Neural cell (in vitro differentiated cells): ENCODE measurements at regions not wholly inside any gene's neighbourhood (a gene's known extent, or its start where the extent isn't known, plus 50 kb on each side); places are given as distances from the start of the nearest gene placed in this dataset.

Experiments used
- H2AFZ ChIP-seq: fragments of 200-600, 300-800 bp; sonication (generic), shearing (Covaris generic); 2 replicates; pipeline ENCODE4 v1.6.0; 2014; ENCODE audit warnings: low read depth, mild to moderate bottlenecking, antibody characterized with exemption, low read length, moderate library complexity
- H3F3A ChIP-seq: fragments of 200-600 bp; shearing (Covaris generic); 2 replicates; pipeline ENCODE4 v1.6.1; 2016; ENCODE audit warnings: mild to moderate bottlenecking, moderate library complexity, mixed read lengths, antibody characterized with exemption, low read length; ENCODE audit not compliant: insufficient read depth, poor library complexity, severe bottlenecking
- H3K27ac ChIP-seq: fragments of 200-600, 300-800 bp; sonication (generic), shearing (Covaris generic); 2 replicates; pipeline ENCODE4 v1.5.1; 2014; ENCODE audit warnings: mild to moderate bottlenecking, low read length, moderate library complexity
- H3K27me3 ChIP-seq: fragments of 300-800, 200-600 bp; sonication (generic), shearing (Covaris generic); 2 replicates; pipeline ENCODE4 v1.6.0; 2014; ENCODE audit warnings: mild to moderate bottlenecking, low read depth, low read length, moderate library complexity; ENCODE audit not compliant: insufficient read depth
- H3K36me3 ChIP-seq: fragments of 300-800, 200-600 bp; sonication (generic), shearing (Covaris generic); 2 replicates; pipeline ENCODE4 v1.5.1; 2014; ENCODE audit warnings: mild to moderate bottlenecking, antibody characterized with exemption, low read length, moderate library complexity; ENCODE audit not compliant: insufficient read depth
- H3K4me2 ChIP-seq: fragments of 300-800, 200-600 bp; sonication (generic), shearing (Covaris generic); 2 replicates; pipeline ENCODE4 v1.6.0; 2014; ENCODE audit warnings: mild to moderate bottlenecking, low read length
- H3K4me3 ChIP-seq: fragments of 300-800, 200-600 bp; sonication (generic), shearing (Covaris generic); 2 replicates; pipeline ENCODE4 v1.5.1; 2014; ENCODE audit warnings: mild to moderate bottlenecking, low read length, moderate library complexity
- H3K79me2 ChIP-seq: fragments of 200-600 bp; shearing (Covaris generic); replicated peaks from 2 replicates; pipeline ENCODE4 v1.6.0; 2014; ENCODE audit warnings: mild to moderate bottlenecking, low read length, moderate library complexity; ENCODE audit not compliant: insufficient read depth
- H3K9ac ChIP-seq: fragments of 300-800, 200-600 bp; sonication (generic), shearing (Covaris generic); 2 replicates; pipeline ENCODE4 v1.6.1; 2016; ENCODE audit warnings: mild to moderate bottlenecking, low read length, mixed read lengths
- H3K9me2 ChIP-seq: fragments of 200-600 bp; shearing (Covaris generic); 2 replicates; pipeline ENCODE4 v1.6.1; 2016; ENCODE audit warnings: mild to moderate bottlenecking, low read length, mixed read lengths; ENCODE audit not compliant: insufficient read depth
- H3K9me3 ChIP-seq: fragments of 200-600, 300-800 bp; sonication (generic), shearing (Covaris generic); 2 replicates; pipeline ENCODE4 v1.6.1; 2016; ENCODE audit warnings: mild to moderate bottlenecking, mixed run types, low read length, moderate library complexity, mixed read lengths
- H4K20me1 ChIP-seq: fragments of 200-600 bp; shearing (Covaris generic); 2 replicates; pipeline ENCODE4 v1.6.1; 2016; ENCODE audit warnings: mild to moderate bottlenecking, mixed run types; ENCODE audit not compliant: insufficient read depth
- CTCF ChIP-seq: fragments of 450-650 bp; IDR thresholded peaks from 2 replicates; pipeline ENCODE4 v1.5.1; 2014; ENCODE audit warnings: antibody characterized with exemption, mild to moderate bottlenecking, moderate library complexity; ENCODE audit not compliant: poor library complexity, severe bottlenecking
- EP300 ChIP-seq: fragments of 450-650 bp; conservative IDR thresholded peaks from 2 replicates; pipeline ENCODE4 v1.6.1; 2014; ENCODE audit warnings: antibody characterized with exemption, mild to moderate bottlenecking, moderate library complexity; ENCODE audit not compliant: poor library complexity, severe bottlenecking
- EZH2 ChIP-seq: fragments of 200-600, 300-800 bp; shearing (Covaris generic), sonication (generic); IDR thresholded peaks from 2 replicates; pipeline ENCODE4 v1.6.1; 2014; ENCODE audit warnings: antibody characterized with exemption, low read length, borderline replicate concordance, mild to moderate bottlenecking; ENCODE audit not compliant: insufficient read depth, poor library complexity, severe bottlenecking
- MXI1 ChIP-seq: fragments of 450-650 bp; conservative IDR thresholded peaks from 2 replicates; pipeline ENCODE4 v1.6.1; 2014; ENCODE audit warnings: antibody characterized with exemption, mild to moderate bottlenecking; ENCODE audit not compliant: poor library complexity, severe bottlenecking
- POLR2AphosphoS5 ChIP-seq: IDR thresholded peaks from 2 replicates; pipeline ENCODE4 v1.6.1; 2012
- RAD21 ChIP-seq: fragments of 450-650 bp; conservative IDR thresholded peaks from 2 replicates; pipeline ENCODE4 v1.6.1; 2014; ENCODE audit warnings: antibody characterized with exemption, mild to moderate bottlenecking, moderate library complexity
- REST ChIP-seq: IDR thresholded peaks from 2 replicates; pipeline ENCODE4 v1.6.1; 2012; ENCODE audit warnings: borderline replicate concordance
- SMC3 ChIP-seq: fragments of 450-650 bp; conservative IDR thresholded peaks from 2 replicates; pipeline ENCODE4 v1.6.1; 2014; ENCODE audit warnings: antibody characterized with exemption, mild to moderate bottlenecking, moderate library complexity; ENCODE audit not compliant: poor library complexity
- TAF1 ChIP-seq: IDR thresholded peaks from 2 replicates; pipeline ENCODE4 v1.6.1; 2012; ENCODE audit warnings: low read depth

GRCh38 chr9:18228101-18228500, 245.9 kb upstream of the ADAMTSL1 start:
- no peak overlapping the region for H3K4me2 ChIP-seq
- H3K36me3 ChIP-seq, result no peaks in the 10 kb centered on the region
- H2AFZ ChIP-seq, result no peak overlapping the region
- no peak overlapping the region for H3K27ac ChIP-seq
- H4K20me1 ChIP-seq, result no peaks in the 10 kb centered on the region
- no peaks in the 10 kb centered on the region for H3K79me2 ChIP-seq
- H3F3A ChIP-seq, result no peaks in the 10 kb centered on the region
- no peaks in the 10 kb centered on the region for H3K9me3 ChIP-seq
- no peak overlapping the region for H3K9ac ChIP-seq
- no peak for TF ChIP-seq MXI1
- no peak for TF ChIP-seq POLR2AphosphoS5
- no peak for TF ChIP-seq CTCF
- no peak for TF ChIP-seq RAD21
- TF ChIP-seq SMC3, result no peak
- no peak for TF ChIP-seq TAF1
- no peak for TF ChIP-seq REST
- TF ChIP-seq EP300, result no peak
- TF ChIP-seq EZH2, result no peak
- H3K4me3 ChIP-seq, result no peak overlapping the region
- H3K9me2 ChIP-seq, result no peaks in the 10 kb centered on the region
- no peaks in the 10 kb centered on the region for H3K27me3 ChIP-seq

GRCh38 chr9:18229992-18230676, 243.8 kb upstream of the ADAMTSL1 start:
- no peak overlapping the region for H3K4me3 ChIP-seq
- H4K20me1 ChIP-seq, result no peaks in the 10 kb centered on the region
- H3K9ac ChIP-seq, result no peak overlapping the region
- no peaks in the 10 kb centered on the region for H3K79me2 ChIP-seq
- no peaks in the 10 kb centered on the region for H3K36me3 ChIP-seq
- H2AFZ ChIP-seq, result no peak overlapping the region
- H3K4me2 ChIP-seq, result no peak overlapping the region
- H3K9me3 ChIP-seq, result no peaks in the 10 kb centered on the region
- H3F3A ChIP-seq, result no peaks in the 10 kb centered on the region
- H3K27me3 ChIP-seq, result no peaks in the 10 kb centered on the region
- TF ChIP-seq SMC3 (no peak), REST (no peak), POLR2AphosphoS5 (no peak), TAF1 (no peak), EZH2 (no peak), MXI1 (no peak), CTCF (no peak), RAD21 (no peak), EP300 (no peak)
- H3K9me2 ChIP-seq, result no peaks in the 10 kb centered on the region
- no peak overlapping the region for H3K27ac ChIP-seq
